ENCODE measurements at regions not wholly inside any gene's neighbourhood (a gene's known extent, or its start where the extent isn't known, plus 50 kb on each side); places are given as distances from the start of the nearest gene placed in this dataset.
A peak's percentile ranks its signal among the peaks of the same experiment; 100 is the strongest.
"Not testable (repeated sequence)": the region's sequence is repeated elsewhere in the genome, so short reads cannot be mapped to it uniquely, and the experiment has no call there.

GRCh38 chr21:33993286-33994231 lies 78.0 kb upstream of the ATP5PO start:
- DNase-seq, result no peak

DNA sequence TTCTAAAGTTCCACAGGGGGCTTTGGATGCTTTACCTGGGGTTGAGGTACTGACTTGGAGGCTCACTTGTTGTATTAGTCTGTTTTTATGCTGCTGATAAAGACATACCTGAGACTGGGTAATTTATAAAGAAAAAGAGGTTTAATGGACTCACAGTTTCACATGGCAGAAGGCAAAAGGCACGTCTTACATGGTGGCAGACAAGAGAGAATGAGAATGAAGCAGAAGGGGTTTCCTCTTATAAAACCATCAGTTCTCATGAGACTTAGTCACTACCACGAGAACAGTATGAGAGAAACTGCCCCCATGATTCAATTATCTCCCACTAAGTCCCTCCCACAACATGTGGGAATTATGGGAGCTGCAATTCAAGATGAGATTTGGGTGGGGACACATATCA lies 76.8 kb upstream of the ATP5PO start:
- not testable (repeated sequence) for DNase-seq

DNA sequence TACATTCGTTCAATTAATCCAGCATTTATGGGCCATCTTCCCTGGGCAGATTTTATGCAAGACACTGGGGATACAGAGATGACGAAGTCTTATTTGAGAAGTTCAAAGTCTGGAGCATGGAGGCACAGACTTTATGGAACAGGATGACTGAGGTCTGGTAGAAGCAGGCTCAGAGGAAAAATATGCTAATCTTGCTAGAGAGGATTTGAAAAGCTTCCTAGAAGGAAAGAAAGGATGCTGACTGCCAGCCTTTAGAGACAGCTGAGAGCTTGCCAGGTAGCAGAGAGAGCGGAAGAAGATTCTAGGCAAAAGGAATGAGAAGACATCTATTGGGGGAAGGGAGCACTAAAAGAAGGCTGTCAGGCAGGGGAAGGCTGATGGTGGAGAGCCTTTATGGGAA lies 75.5 kb upstream of the ATP5PO start:
- DNase-seq, result no peak

- no peak for DNase-seq
Measured at GRCh38 chr21:33989440-33989839, 73.8 kb upstream of the ATP5PO start.

GRCh38 chr21:33988237-33989017 lies 72.8 kb upstream of the ATP5PO start:
- DNase-seq, result no peak

DNA sequence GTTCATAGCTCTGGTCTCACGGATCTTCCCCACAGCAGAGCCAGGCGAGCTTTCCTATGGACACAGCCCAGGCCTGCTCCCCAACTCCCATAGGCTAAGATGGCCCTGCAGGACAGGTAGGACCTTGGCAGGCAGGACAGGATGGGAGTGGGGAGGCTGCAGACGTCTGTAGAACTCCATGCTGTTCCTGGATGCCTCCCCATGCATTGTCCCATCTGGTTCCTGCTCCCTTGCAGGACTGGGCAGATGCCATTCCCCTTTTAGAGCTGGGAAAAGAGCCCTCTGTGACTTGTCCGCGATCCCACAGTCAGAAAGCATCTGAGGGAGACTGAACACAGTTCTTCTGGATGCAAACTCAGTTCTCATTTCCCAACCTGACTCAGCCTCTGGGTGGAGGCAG lies 71.9 kb upstream of the ATP5PO start:
- DNase-seq, result no peak

DNA sequence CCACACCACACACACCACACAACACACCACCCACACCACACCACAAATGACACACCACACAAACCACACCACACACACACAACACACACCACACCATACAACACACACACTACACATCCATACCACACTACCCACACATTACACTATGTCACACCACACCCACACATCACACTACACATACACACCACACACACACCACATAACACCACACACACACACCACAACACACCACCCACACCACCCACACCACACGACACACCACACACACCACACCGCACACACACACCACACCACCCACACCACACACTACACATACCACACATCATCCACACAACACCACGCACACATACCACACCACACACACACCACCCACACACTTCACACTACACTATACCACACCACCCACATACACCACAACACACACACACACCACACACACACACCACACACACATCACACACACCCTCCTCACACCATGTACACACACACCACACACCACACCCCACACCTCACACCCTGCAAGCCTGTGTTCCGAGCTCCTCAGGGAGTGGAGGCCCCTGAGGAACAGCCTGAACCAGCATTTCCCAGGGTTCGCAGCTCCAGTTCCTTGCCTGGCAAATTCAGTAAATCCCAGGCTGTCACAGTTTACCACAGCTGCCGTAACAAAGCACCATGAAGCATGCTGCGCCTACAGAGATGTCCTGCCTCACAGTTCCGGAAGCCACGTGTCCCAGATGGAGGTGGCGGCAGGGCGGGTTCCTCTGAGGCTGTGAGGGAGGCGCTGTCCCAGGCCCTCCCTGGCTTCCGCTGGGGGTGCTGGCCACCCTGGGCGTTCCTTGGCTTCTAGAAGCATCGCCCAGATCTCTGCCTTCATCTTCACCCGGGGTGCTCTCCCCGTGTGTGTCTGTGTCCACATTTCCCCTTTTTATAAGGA lies 69.8 kb upstream of the ATP5PO start:
- DNase-seq, result no peak

DNA sequence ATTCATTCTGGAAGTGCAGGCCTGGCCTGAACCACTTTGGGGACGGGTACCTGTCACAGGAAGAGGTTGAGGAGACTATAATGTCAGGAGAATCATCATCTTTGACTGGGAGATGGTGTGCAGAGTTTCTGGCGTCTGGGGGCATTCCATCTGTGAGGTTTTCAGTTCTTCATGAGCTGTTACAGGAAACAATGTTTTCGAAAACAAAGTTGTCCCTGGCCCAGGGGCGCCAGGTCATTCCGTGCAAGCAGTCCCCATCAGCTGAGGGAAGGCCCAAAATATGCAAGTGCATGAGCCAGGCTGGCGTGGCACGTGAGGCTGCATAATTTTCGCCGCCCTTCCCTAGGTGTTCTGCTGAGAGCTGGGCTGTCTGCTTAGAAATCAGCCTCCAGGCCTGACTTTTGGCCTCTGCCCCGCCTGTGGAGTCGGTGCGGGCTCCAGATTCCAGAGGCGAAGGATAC lies 68.4 kb upstream of the ATP5PO start:
- DNase-seq, result no peak

- no peak for DNase-seq
Measured at GRCh38 chr21:33981391-33982101, 65.9 kb upstream of the ATP5PO start.

DNA sequence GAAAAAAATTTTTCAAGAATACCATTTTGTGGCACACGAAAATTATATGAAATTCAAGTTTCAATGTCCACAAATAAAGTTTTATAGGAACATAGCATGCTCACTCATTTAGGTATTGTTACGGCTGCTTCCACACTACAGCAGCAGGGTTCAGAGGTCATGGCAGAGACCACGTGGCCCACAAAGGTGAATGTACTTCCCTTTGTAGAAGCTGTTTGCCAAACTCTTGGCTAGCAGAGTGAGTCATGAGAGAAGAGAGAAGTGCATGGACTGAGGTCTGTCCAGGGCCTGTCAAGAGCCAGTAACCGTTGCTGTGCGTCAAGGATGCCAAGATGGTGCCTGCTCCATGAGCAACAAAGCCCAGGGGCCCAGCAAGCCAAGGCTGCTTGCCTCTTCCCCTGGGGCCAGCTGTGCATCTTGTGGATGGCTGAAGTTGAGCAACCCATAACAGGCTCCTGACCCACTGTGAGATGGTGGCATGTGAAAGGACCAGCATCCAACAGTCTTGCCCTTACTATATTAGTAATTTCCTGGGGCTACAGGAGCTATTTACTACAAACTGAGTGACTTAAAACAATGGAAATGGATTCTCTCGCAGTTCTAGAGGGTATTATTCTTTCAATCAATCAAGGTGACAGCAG lies 64.8 kb upstream of the ATP5PO start:
- DNase-seq, result no peak

GRCh38 chr21:33978585-33978984 lies 63.0 kb upstream of the ATP5PO start:
- no peak for DNase-seq

DNA sequence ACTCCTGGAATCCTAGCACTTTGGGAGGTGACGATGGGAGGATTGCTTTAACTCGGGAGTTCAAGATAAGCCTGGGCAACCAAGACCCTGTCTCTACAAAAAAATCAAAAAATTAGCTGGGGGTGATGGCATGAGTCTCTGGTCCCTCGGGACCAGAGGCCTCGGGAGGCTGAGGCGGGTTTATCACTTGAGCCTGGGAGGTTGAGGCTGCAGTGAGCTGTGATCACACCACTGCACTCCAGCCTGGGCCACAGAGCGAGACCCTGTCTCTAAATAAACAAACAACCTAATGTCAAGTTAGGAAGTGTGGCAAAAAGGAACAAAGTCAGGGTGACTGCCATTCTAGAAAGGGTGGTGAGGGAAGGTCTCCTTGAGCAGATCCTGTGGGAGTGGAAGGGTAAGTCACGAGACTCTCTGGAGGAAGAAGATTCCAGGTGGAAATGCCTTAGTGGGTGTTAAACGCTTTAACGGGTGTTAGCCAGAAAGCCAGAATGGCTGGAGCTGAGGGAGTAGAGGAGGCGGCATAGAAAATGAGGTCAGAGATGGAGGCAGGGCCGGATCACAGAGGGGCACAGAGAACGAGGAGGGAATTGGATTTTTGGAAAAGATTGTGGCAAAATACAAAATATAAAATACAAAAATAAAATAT lies 62.2 kb upstream of the ATP5PO start:
- DNase-seq, result no peak

DNA sequence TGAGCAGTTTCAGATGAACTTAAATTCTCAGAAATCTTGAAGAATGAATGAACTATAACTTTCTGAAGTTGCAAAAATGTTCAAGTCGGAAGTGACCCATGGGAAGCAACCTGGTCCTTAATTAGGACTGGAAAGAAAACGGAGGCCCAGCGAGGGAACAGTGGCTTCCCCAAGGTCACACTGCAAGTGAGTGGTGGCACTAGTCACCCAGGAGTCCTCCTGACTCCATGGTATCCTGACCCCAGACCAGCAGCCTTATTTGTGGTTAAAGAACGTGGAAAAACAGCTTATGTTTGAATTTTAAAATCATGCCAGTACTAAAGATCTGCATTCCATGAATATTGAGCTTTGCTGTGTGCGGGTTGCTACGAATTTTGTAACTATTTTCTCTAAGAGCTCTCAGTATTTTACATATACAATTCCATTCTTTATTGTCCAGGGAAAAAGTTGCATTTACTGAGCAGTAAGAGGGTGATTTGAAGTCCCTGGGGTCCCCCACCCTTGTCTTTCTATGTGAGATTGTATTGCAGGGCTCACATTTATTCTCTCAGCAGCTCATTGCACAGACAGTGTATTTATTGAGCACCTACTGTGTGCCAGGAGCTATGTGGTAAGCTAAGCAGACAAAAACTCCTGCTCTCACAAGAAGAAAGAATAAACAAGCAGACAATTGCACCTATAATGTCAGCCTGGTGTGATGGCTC lies 61.6 kb upstream of the ATP5PO start:
- no peak for DNase-seq

DNA sequence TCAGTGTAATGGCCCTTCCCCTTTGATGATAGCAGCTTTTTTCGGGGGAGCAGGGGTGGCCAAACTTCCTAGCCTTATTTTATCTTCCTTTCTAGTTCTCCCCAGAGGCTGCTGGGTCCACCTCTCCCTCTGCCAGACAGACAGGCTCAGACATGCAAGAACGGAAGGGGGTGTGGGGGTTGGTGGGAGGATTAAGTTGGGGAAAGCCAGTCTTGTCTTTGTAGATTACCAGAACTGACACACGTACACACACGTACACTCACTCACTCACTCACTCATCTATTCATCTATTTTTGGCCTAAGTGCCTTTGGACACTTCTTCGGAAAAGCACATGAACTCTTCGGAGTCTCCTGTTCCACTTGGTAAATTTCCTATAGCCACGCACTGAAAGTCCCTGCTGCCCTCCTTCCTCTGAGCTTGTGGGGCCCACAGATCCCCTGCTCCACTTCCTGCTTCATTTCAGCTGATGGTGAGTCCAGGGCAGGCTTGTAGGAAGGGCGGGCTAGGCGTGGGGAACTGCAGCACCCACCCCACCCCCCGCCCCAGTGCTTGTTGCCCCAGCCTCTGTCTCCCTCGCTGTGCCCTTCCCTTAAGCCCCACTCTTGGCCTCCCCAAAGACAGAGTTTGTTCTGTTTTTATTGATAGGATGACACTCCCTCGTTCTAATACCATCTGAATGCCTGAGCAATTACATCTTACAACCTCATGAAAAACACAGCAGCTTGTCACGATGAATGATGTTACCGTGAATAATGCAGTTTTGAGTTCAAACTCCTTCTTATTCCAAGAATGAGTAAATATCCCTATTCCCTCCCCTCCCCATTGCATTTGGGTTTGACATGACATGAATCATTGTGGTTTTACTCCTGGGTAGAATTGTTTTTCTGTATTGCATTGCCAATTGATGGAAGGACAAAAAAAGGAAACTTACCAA lies 60.7 kb upstream of the ATP5PO start:
- peak; percentile 40 for DNase-seq

GRCh38 chr21:33975548-33976081 lies 60.0 kb upstream of the ATP5PO start:
- DNase-seq, result peak; percentile 36

DNA sequence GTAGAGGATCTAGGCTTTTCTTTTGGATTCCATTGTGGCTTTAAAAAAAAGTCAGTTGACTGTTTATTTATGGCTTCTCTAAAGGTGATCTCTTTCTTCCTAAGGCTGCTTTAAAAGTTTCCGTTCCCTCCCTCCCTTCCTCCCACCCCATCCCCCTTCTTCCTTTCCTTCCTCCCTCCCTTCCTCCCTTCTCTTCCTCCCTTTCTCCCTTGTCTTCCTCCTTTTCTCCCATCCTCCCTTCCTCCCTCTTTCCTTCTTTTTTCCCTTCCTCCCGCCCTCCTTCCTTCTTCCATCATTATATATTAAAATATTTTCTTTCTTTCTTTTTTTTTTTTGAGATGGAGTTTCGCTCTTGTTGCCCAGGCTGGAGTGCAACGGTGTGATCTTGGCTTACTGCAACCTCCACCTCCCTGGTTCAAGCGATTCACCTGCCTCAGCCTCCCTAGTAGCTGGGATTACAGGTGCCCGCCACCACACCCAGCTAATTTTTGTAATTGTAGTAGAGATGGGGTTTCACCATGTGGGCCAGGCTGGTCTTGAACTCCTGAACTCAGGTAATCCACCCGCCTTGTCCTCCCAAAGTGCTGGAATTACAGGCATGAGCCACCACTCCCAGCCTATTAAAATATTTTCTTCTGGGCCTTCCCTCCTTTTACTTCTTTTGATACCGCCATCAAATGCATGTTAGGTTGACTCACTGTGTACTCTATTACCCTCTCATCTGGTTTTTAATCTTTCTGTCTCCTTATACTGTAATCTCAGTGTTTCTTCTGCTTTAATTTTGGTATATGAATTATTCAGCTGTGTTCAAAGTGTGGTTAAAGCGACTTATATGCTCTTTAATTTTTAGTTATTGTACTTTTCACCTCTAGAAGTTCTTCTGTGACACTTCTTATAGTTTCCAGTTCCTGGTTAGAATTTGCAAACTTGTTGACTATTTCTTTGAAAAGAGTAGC lies 59.2 kb upstream of the ATP5PO start:
- no peak for DNase-seq

- DNase-seq, result no peak
Measured at GRCh38 chr21:33973268-33973667, 57.7 kb upstream of the ATP5PO start.

GRCh38 chr21:33972539-33972938 lies 56.9 kb upstream of the ATP5PO start:
- no peak for DNase-seq
